CD4-positive, alpha-beta T cell (primary cell): ENCODE measurements at regions not wholly inside any gene's neighbourhood (a gene's known extent, or its start where the extent isn't known, plus 50 kb on each side); places are given as distances from the start of the nearest gene placed in this dataset.

Experiments used
- ATAC-seq: fragments of 200-7000 bp; cut with Tn5 transposase; one replicate; pipeline ENCODE4 v1.10.0; 2022; ENCODE audit warnings: mild to moderate bottlenecking; ENCODE audit not compliant: poor library complexity
- CTCF ChIA-PET: fragments of 350-600 bp; sonication (Branson Sonifier 250); formaldehyde crosslinking; loops from one replicate; lab custom pipeline; 2021; ENCODE audit warnings: antibody characterized with exemption, inconsistent platforms; lab: Charles Lee
- POLR2A ChIA-PET: fragments of 350-600 bp; sonication (Branson Sonifier 250); formaldehyde crosslinking; loops from one replicate; lab custom pipeline; 2021; ENCODE audit warnings: antibody characterized with exemption, inconsistent platforms; lab: Charles Lee
- DNase-seq, 14 experiments: peaks; one replicate each; pipeline ENCODE4 v3.0.0-alpha.2; 2013 to 2020; ENCODE audit warnings: mixed read lengths in 2 of 14
- H3K27ac ChIP-seq, 2 donors: one replicate each; pipeline versions ENCODE4 v1.5.1 to v1.7.0; 2013; ENCODE audit warnings: low read length in 2 of 2, low read depth in 1 of 2, mild to moderate bottlenecking in 1 of 2
- H3K27me3 ChIP-seq, 2 experiments: 1 replicate in 1 of 2; 2 replicates in 1 of 2; pipeline versions ENCODE4 v1.6.1 to v1.7.0; 2013; ENCODE audit warnings: low read length in 2 of 2, control low read depth in 1 of 2, mild to moderate bottlenecking in 1 of 2, moderate library complexity in 1 of 2; ENCODE audit not compliant: insufficient read depth in 2 of 2, control insufficient read depth in 1 of 2
- H3K36me3 ChIP-seq: one replicate; pipeline ENCODE4 v1.6.1; 2013; ENCODE audit warnings: low read length, control low read depth; ENCODE audit not compliant: insufficient read depth
- H3K4me1 ChIP-seq: one replicate; pipeline ENCODE4 v1.6.1; 2013; ENCODE audit warnings: low read length, control low read depth; ENCODE audit not compliant: insufficient read depth
- H3K4me3 ChIP-seq: one replicate; pipeline ENCODE4 v1.5.1; 2013; ENCODE audit warnings: mild to moderate bottlenecking, low read length, moderate library complexity
- H3K9me3 ChIP-seq, 2 experiments: 1 replicate in 1 of 2; 2 replicates in 1 of 2; pipeline versions ENCODE4 v1.6.1 to v1.7.0; 2013; ENCODE audit warnings: low read length in 2 of 2, mild to moderate bottlenecking in 2 of 2, control low read depth in 1 of 2, moderate library complexity in 1 of 2; ENCODE audit not compliant: control insufficient read depth in 1 of 2, insufficient read depth in 1 of 2
- H3K27ac Mint-ChIP-seq: one replicate; pipeline ENCODE4 v1.8.0; 2020; ENCODE audit warnings: mixed read lengths
- H3K27me3 Mint-ChIP-seq: one replicate; pipeline ENCODE4 v1.8.0; 2021; ENCODE audit warnings: mixed read lengths
- H3K36me3 Mint-ChIP-seq: one replicate; pipeline ENCODE4 v1.8.0; 2021; ENCODE audit warnings: low read depth, mixed read lengths
- H3K4me1 Mint-ChIP-seq: one replicate; pipeline ENCODE4 v1.8.0; 2021; ENCODE audit warnings: low read depth, mixed read lengths
- H3K4me3 Mint-ChIP-seq: one replicate; pipeline ENCODE4 v1.8.0; 2020; ENCODE audit warnings: mild to moderate bottlenecking, mixed read lengths
- H3K9me3 Mint-ChIP-seq: one replicate; pipeline ENCODE4 v1.8.0; 2020; ENCODE audit warnings: mixed read lengths
- CTCF ChIP-seq: fragments of 200-600 bp; IDR thresholded peaks from one replicate; pipeline ENCODE4 v1.8.0; 2022; ENCODE audit warnings: antibody characterized with exemption, mild to moderate bottlenecking
- intact Hi-C, 2 experiments: fragments of 100-400 bp; cut with DNase I in 1 of 2; cut with micrococcal nuclease in 1 of 2; formaldehyde crosslinking; loops; one replicate each; pipeline versions ENCODE4 v1.15.1 to v1.9.0; 2023 to 2025; cut with DNase I, micrococcal nuclease

- H3K27me3 ChIP-seq: no peaks in the 10 kb centered on the region
- CTCF ChIA-PET: no interaction called here
- no peak for TF ChIP-seq CTCF
- DNase-seq (no peak), ATAC-seq (no peak)
- no peak overlapping the region for H3K4me3 ChIP-seq
- Mint-ChIP-seq H3K4me3 (no peak overlapping the region), H3K36me3 (no peaks in the 10 kb centered on the region), H3K4me1 (no peaks in the 10 kb centered on the region), H3K27me3 (no peaks in the 10 kb centered on the region), H3K27ac (no peak overlapping the region), H3K9me3 (no peaks in the 10 kb centered on the region)
- H3K36me3 ChIP-seq: no peaks in the 10 kb centered on the region
- H3K4me1 ChIP-seq: no peaks in the 10 kb centered on the region
- POLR2A ChIA-PET: no interaction called here
- no peak overlapping the region for H3K27ac ChIP-seq
- no peaks in the 10 kb centered on the region for H3K9me3 ChIP-seq
- intact Hi-C loops: no loop called here
Observed at GRCh38 chr6:80464901-80465300, 358.4 kb downstream of the BCKDHB start.

- Histone ChIP-seq H3K4me3 (no peak overlapping the region), H3K27me3 (no peaks in the 10 kb centered on the region), H3K4me1 (no peaks in the 10 kb centered on the region), H3K27ac (no peak overlapping the region), H3K36me3 (no peaks in the 10 kb centered on the region), H3K9me3 (no peaks in the 10 kb centered on the region)
- no peaks in the 10 kb centered on the region for H3K4me1 Mint-ChIP-seq
- DNase-seq: no peak
- no peaks in the 10 kb centered on the region for H3K36me3 Mint-ChIP-seq
- ChIA-PET POLR2A (no interaction called here), CTCF (no interaction called here)
- no peak overlapping the region for H3K4me3 Mint-ChIP-seq
- no peak for ATAC-seq
- no peak for TF ChIP-seq CTCF
- H3K9me3 Mint-ChIP-seq: no peaks in the 10 kb centered on the region
- H3K27ac Mint-ChIP-seq: no peak overlapping the region
- intact Hi-C loops: no loop called here
- no peaks in the 10 kb centered on the region for H3K27me3 Mint-ChIP-seq
Observed at GRCh38 chr6:80463197-80463596, 356.7 kb downstream of the BCKDHB start.

- Histone ChIP-seq H3K27ac (no peak overlapping the region), H3K9me3 (no peaks in the 10 kb centered on the region), H3K4me3 (no peak overlapping the region), H3K4me1 (no peaks in the 10 kb centered on the region), H3K27me3 (no peaks in the 10 kb centered on the region), H3K36me3 (no peaks in the 10 kb centered on the region)
- no peak for ATAC-seq
- Mint-ChIP-seq H3K27me3 (no peaks in the 10 kb centered on the region), H3K9me3 (no peaks in the 10 kb centered on the region), H3K4me1 (no peaks in the 10 kb centered on the region), H3K4me3 (no peak overlapping the region), H3K36me3 (no peaks in the 10 kb centered on the region), H3K27ac (no peak overlapping the region)
- ChIA-PET POLR2A (no interaction called here), CTCF (no interaction called here)
- DNase-seq: no peak
- intact Hi-C loops: no loop called here
- TF ChIP-seq CTCF: no peak
Observed at GRCh38 chr6:80460257-80460865, 353.9 kb downstream of the BCKDHB start.
